ENCODE measurements at regions not wholly inside any gene's neighbourhood (a gene's known extent, or its start where the extent isn't known, plus 50 kb on each side); places are given as distances from the start of the nearest gene placed in this dataset.

DNA sequence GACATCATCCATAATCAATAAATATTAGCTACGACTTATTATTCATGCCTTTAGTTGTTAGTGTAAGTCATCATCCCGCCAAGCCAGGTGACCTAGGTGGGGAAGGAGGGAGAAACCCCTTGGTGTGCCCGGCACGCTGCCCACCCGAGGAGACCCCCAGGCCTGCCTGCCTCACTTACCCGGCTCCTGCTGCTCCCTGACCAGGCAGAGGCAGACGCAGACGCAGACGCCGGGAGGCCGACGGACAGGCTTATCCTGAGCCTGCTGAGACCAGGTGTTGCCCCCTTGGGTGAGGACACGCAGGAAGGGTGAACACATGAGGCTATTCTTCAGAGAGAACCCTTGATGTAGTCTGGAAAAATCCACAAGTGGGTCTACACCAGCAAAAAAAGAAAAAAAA, 401.8 kb downstream of the GALR1 start:
- no peak for DNase-seq (ENCODE audit: low read depth in 4 of 4, low spot score in 1 of 4)

DNA sequence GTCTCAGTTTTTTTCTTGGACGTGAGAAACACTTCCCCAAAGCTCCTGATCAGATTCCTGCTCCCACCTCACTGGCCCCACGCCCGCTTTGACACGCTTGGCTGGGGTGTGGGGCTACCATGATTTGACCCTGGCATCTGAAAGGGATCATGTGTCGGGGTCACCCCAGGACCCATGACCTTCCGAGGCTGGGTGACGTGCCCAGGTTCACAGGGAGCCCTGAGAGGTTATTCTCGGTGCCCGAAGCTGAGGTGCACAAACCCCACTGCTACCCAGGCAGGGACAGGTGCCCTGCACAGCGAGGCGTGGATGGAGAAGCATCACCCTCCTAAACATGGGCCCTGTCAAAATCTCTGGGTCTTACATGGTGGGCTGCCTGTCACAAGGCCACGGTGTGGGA, 404.1 kb downstream of the GALR1 start:
- no peak for DNase-seq (ENCODE audit: low read depth in 4 of 4, low spot score in 1 of 4)

DNA sequence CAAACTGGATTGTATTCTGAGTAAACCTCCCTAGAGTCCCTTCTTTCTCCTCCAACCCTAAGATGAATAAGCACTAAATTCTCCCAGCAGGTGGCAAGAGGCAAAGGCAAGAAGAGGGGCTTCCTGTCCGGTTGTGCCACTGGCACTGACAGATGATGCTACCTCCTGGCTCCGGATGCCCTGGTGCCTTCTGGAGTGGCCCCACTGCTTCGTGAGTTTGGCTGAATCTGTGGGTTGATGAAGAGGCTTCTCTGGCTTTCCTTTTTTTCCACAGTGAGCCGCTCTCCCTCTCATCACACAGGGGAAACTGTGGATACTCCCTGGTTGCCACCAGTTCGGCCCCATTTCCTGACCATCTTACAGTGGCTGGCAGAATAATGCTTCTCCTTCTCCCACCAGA, 404.7 kb downstream of the GALR1 start:
- DNase-seq (ENCODE audit: low read depth in 4 of 4, low spot score in 1 of 4), result no peak

DNA sequence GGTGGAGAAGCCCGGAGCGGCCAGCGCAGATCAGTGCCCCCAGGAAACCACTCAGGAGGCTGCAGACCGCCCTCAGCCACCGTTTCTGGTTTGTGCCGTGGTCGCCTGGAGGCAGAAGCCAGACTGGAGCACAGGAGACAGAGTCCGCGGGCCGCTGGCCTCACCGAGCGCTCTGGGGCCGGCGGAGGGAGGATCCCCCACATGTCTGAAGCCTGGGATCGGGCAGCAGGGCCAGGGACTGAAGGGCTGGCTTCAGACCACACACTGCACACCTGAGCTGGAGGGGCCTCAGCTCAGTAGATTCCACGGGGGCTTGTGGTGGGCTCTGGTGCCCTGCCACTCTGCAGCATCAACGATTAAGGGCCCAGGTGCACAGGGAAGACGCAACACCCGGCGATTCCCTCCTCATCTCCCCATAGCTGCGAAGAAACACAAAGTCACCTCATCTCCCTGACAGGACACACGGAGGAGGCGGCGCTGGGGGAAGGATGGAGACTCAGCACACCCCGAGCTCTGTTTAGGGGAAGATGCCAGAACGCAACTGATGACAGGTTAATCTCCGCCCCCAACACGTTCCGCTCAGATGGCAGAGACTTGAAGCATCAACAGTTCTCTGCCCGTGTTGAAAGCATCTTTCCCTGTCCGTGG, 408.1 kb downstream of the GALR1 start:
- no peak for DNase-seq (ENCODE audit: low read depth in 4 of 4, low spot score in 1 of 4)

DNA sequence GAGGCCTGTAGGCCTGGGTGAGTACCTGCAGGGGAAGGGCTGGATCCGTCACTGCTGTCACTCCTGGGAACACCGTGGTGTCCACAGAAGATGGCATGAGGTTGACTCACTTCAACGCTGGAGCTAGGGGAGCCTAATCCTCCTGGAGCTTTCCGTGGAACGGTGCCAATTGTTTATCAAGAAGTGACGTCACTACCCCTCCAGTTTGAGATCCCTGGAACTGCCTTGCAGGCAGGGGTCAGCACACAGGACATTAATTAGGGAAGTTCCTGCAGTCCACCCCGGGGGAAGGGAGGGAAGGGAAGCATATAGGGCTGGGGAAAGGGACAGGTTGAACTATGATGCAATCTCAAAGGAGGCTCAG, 408.6 kb downstream of the GALR1 start:
- DNase-seq (ENCODE audit: low read depth in 4 of 4, low spot score in 1 of 4), result no peak

DNA sequence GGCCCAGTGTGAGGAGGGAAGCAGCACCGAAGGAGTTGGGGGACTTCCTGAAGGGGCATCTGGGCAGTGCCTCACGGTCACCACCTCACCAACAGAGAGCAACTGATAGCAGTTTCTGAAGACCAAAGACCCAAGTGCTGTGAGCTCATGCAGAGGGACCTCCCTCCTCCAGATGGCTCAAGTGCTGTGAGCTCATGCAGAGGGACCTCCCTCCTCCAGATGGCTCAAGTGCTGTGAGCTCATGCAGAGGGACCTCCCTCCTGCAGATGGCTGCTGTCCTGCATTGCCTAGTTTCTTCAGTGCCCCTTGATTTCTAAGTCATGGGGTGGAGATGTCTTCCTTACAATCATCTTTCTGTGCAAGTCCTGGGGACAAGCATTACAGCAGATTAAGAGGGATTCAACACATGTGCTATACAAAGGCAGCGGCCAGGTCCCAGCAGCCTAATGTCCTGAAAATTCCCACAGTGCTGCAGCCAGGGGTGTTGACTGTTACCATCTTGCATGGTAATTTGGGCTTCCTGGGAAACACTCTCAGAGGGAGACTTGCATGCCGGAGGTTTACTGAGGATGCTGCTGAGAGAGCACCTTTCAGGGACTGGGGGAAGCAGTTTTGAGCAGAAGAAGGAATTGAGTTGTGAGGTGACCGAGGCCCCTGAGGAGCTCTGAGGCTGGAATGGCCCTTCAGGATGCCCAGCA, 409.3 kb downstream of the GALR1 start:
- no peak for DNase-seq (ENCODE audit: low read depth in 4 of 4, low spot score in 1 of 4)

DNA sequence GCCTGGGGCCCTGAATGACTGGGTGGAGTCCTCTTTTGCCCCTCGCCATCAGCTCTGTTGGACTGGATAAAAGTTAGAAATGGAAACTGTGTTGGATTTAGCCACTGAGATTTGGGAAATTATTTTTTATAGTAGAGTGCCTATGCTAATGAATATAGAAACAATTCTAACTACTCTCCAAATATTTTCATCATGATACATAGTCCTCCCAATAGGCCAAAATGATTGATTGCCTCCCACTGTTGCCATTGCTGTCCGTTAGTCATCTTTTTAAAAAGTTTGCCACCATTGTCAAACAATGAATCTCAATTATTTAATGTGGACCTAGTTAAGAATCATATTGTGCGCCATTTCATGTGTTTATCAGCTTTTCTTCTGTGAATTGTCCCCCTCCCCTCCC, 417.0 kb downstream of the GALR1 start:
- no peak for DNase-seq (ENCODE audit: low read depth in 4 of 4, low spot score in 1 of 4)

DNA sequence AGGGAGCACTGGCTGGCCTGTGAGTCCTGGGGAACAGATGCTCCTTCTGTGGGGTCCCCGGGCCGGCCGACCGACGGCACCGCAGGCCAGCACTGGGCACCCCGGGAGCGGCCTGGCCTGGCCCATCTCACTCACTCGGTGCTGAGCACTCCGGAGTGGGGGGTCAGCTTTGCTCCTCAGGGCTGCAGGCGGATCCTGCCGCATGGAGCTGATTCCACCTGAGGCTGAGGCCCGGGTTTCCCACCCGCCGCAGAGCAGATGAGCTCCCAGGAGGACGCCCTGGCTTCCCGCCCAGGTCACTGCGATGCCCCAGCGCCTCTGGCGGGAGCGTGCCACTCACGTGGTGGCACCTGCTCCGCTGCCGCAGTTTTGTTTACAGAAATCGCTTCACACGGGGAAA, 418.6 kb downstream of the GALR1 start:
- DNase-seq (ENCODE audit: low read depth in 4 of 4, low spot score in 1 of 4), result no peak

DNA sequence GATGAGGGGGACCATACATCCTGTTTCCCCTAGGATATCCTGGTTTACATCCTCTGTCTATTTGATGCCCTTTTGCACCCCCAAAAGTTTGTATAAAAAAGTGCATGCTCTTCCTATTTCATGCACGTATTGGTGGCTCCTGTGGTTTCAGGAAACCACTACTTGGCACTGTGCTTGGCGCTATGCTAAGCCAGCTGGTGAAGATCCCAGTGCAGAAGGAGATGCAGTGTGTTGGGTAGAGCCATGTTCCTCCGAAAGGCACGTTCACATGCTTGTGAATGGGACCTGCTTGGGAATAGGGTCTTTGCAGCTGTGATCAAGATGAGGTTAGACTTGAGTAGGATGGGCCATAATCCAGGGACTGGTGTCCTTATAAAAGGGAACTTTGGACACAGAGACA, 419.7 kb downstream of the GALR1 start:
- DNase-seq (ENCODE audit: low read depth in 4 of 4, low spot score in 1 of 4), result no peak

DNA sequence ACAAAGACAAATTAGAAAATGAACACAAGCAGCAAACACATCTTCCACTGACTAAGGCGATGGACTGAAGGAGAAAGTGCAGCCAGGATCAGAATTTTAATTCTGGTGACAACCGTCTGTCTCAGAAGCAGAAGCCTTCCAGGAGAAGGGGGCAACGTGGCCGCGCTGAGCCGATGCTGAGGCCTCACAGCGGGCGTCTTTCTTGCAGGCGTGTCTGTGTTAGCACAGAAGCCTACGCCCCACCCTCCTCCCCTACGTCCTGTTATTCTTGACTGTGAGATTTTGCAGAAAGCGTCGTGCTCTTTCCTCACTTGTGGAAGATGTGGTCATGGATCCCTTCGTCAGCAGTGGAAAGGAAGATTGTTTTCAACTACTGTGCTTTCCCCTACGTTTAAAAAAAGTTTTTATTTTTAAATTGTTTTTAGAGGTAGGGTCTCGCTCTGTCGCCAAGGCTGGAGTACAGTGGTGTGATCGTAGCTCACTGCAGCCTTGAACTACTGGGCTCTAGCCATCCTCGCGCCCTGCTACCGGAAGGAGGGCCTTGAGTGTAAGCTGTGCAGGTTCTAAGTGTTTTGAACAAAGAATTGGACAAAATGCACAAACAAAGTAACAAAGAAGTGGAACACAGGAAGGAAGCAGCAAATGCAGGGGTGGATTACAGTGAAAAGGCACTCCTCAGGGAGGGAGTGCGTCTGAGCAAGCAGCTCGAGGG, 422.0 kb downstream of the GALR1 start:
- no peak for DNase-seq (ENCODE audit: low read depth in 4 of 4, low spot score in 1 of 4)

DNA sequence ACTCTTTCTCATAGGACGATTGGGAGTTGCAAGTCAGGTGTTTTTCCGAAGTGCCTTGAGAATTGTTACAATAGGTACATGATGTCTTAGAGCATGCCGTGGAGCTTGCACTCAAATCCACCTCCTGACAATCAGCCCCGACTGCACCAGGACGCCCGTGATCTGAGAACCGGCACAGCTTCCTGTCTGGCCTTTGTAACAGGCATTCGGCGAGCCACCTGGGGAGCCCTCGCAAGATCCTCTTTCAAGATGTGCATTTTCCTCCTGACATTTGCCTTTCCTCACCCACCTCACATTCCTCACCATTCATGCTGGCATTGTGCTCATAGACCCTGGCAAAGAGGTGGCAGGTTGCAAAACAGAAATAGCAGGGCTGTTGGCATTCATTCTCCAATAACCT, 427.3 kb downstream of the GALR1 start:
- DNase-seq (ENCODE audit: low read depth in 4 of 4, low spot score in 1 of 4), result no peak

DNA sequence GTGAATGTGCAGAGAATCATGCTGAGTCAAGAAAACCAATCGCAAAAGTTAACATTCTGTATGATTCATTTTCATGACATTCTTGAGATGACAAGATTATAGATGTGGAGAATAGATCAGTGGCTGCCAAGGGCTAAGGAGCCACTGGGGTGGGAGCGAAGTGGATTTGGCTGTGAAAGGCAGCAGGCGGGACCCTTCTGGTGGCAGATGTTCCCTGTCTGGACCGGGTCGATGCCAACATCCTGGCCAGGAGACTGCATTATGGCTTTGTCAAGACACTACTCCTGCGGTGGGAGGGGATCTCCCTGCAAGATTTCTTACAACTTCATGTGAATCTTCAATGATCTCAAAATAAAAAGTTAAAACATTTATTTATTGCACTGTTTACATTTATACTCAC, 427.9 kb downstream of the GALR1 start:
- DNase-seq (ENCODE audit: low read depth in 4 of 4, low spot score in 1 of 4), result no peak

DNA sequence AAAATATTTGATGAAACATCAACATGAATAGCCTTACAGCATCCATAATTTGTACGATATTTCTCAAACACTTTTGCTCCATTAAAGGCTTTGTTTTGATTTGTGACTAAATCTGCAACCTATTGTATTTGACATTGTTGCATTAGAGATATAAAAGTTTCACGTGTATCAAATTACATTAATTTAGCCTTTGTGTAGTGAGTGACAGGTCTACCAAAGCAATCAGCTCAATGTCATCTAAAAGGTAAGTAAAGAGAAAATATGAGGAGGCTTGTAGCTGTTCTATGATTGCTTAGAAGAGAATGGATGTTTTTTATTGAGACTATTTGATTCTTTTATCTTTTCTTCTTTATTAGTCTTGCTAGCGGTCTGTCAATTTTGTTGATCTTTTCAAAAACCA, 430.2 kb downstream of the GALR1 start:
- no peak for DNase-seq (ENCODE audit: low read depth in 4 of 4, low spot score in 1 of 4)

DNA sequence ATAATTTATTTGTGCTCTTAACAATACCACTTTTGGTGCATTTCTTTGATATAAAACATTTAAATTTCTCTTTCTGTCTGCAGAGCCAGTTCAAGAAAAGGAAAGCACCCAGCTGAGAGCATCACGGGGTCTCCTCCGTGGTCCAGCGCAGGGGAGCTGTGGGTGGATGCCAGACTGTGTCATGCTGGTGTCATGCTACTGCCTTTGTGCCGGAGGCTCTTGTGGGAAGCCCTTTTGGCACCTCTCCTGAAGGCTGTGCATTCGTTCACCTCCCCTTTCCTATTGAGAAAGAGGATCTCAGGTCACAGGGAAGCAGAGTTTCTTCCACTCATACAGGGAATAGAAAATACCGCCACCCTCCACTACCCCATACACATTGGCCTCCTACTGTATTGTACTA, 450.4 kb downstream of the GALR1 start:
- DNase-seq (ENCODE audit: low read depth in 4 of 4, low spot score in 1 of 4), result no peak

DNA sequence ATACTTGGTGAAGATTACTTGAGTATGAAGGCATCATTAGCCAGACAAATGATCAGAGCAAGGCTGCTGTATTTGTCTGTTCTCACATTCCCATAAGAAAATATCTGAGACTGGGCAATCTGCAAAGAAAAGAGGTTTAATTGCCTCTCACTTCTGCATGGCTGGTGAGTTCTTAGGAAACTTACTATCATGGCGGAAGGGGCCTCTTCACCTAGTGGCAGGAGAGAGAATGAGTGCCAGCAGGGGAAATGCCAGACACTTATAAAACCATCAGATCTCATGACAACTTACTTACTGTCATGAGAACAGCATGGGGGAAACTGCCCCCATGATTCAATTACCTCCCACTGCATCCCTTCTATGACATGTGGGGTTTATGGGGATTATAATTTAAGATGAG, 452.3 kb downstream of the GALR1 start:
- DNase-seq (ENCODE audit: low read depth in 4 of 4, low spot score in 1 of 4), result no peak

DNA sequence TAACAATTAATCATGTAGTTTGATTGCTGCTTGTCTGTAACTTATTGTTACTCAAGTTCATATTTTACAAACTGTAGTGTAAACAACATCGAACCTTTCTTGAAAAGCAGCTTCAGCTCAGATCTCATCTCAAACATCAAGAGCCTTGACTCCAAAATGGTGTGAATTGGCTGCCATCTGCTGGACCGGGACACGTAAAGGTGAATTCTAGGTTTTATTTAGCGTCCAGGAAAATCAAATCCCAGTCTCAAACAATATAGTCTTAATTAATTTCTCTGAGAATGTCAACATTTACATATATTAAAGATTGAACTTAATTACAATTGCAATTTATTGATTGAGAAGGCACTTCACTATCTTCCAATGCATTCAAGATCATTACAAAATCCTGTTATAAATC, 453.0 kb downstream of the GALR1 start:
- no peak for DNase-seq (ENCODE audit: low read depth in 4 of 4, low spot score in 1 of 4)

DNA sequence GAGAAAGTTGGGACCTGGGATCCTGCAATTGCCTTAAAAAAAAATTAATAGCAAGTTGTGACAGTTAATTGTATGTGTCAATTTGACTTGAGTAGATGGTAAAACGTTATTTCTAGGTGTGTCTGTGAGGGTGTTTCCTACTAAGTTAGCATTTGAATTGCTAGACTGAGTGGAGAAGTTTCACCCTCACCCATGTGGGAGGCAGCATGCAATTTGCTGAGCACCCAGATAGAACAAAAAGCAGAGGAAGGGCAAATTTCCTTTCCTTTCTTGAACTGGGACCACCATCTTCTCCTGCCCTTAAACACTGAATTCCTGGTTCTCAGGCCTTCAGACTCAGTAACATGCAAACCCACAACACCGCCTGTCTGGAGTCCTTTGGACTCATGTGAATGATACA, 455.7 kb downstream of the GALR1 start:
- DNase-seq (ENCODE audit: low read depth in 4 of 4, low spot score in 1 of 4), result no peak

DNA sequence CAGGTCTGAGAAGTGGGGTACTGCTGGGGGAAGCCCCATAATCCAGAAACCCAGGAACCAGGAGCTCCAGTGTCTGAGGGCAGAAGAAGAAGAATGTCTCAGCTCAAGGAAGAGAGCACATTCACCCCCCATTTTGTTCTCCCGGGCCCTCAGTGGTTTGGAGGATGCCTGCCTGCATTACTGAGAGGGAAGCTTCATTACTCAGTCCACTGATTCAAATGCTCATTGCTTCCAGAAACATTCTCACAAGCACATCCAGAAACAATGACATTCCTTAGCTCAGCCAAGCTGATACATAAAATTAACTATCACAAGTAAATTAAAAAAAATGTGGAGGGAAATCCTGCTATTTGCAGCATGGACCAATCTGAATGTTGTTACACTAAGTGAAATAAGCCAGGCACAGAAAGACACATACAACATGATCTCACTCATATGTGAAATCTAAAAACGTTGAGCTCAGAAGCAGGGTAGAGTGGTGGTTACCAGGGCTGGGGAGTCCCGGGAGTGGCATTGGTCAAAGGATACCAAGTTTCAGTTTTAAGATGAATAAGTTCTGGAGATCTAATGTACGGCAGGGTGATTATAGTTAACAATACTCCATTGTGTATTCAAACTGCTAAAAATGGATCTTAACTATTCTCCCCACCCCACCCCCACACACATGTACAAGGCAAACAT, 459.3 kb downstream of the GALR1 start:
- no peak for DNase-seq (ENCODE audit: low read depth in 4 of 4, low spot score in 1 of 4)

DNA sequence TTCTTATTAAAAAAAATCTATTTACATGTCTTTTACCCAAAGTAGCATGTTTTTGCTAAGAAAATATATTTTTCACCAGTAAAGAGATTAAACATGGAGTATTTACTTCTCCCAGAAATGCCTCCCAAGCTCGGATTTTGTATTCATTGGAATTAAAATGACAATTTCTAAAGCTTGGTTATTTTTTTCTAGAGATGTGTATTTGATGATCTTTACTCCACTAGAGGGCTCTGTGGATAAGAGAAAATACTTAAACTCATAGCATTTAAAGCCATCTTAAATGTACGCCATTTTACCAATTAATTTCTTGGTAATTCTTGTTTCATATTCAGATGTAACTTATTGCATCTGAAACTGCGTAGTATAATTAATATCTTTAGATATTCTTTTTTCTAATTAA, 461.4 kb downstream of the GALR1 start:
- no peak for DNase-seq (ENCODE audit: low read depth in 4 of 4, low spot score in 1 of 4)

DNA sequence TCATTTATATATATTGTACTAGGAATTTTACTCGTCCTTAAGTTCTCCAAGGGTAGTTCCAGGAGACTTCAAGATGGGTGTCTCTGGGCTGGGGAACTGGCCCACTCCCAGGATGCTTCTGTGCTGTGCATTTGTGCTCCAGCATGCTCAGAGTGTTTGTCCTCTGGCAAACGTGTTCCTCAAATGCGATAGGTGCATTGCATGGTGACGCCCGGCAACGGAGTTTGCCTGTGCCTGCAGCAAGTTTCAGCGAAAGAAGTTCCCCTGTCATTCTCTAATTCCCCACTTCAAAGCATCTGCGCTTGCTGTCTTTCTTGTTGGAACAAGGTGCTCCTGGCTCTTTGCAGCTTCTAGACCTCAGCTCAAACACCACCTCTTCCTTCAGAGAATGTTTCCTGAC, 465.1 kb downstream of the GALR1 start:
- DNase-seq (ENCODE audit: low read depth in 4 of 4, low spot score in 1 of 4), result no peak

DNA sequence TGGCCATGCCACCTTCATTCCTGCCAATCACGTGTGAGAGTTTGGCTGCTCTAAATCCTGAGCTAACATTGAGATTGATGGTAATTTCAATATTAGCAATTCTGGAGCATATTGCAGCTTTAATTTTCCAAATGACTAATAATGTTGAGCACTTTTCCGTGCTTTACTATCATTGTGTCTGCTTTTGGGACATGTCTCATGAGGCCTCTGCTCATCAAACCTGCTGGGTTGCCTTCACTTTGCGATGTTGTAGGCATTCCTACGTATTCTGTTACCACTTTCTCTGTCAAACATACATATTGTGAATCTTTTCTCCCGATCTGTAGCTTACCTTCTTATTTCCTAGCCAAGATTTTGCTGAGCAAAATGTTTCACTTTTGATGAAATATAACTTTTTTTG, 466.6 kb downstream of the GALR1 start:
- DNase-seq (ENCODE audit: low read depth in 4 of 4, low spot score in 1 of 4), result no peak

DNA sequence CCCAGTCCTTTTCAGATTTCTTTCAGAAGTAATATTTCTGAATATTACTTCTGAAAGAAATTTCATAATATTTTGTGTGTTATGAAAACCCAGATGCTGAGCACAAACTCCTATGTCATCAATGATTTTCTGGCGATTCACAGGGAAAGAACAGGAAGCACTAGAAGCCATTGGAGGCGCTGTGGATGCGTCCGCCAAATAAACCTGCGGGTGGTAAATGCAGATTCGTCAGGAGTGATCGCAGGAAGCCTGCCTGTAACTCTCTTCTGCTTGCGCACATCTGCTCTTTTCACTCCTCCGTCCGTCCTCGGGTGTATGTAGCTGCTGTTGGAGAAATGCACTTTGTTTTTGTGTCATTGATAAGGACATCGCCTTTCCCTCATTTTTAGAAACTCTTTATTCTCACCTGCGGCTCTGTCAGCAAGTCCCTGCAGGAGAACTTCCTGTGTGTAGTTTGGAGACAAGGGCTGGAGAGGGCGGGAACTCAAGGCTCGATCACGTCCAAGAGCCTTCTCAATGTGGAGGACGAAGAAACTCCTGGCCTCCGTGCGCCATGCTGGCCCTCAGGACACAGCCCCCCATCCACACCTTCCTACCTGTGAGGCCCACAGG, 483.8 kb downstream of the GALR1 start:
- DNase-seq (ENCODE audit: low read depth in 4 of 4, low spot score in 1 of 4), result no peak
